ENCODE measurements at regions not wholly inside any gene's neighbourhood (a gene's known extent, or its start where the extent isn't known, plus 50 kb on each side); places are given as distances from the start of the nearest gene placed in this dataset.

DNA sequence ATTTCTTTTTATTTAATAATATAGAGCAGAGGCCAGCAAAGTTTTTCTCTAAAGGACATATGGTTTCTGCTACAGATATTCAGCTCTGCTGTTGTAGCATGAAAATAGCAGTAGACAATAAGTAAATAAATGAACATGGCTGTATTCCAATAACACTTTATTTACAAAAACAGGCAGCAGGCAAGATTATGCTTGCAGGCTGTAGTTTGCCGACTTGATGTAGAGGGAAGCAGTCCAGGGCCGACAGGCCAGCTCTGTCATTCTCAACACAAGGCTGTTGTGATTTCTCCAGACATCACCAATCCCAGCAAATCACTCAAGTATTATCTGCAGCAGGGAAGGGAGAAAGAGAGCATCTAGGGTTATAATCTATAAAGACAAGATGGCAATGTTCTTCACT lies 1062.5 kb upstream of the PCDH9 start:
- no peak overlapping the region for H3K27ac ChIP-seq
- ATAC-seq = no peak
- TF ChIP-seq, protein P1, sequence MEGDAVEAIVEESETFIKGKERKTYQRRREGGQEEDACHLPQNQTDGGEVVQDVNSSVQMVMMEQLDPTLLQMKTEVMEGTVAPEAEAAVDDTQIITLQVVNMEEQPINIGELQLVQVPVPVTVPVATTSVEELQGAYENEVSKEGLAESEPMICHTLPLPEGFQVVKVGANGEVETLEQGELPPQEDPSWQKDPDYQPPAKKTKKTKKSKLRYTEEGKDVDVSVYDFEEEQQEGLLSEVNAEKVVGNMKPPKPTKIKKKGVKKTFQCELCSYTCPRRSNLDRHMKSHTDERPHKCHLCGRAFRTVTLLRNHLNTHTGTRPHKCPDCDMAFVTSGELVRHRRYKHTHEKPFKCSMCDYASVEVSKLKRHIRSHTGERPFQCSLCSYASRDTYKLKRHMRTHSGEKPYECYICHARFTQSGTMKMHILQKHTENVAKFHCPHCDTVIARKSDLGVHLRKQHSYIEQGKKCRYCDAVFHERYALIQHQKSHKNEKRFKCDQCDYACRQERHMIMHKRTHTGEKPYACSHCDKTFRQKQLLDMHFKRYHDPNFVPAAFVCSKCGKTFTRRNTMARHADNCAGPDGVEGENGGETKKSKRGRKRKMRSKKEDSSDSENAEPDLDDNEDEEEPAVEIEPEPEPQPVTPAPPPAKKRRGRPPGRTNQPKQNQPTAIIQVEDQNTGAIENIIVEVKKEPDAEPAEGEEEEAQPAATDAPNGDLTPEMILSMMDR (IDR thresholded peaks at IDR 0.05) = no peak
- no peak overlapping the region for H3K4me3 ChIP-seq
- H3K36me3 ChIP-seq = no peaks in the 10 kb centered on the region
- no peaks in the 10 kb centered on the region for H3K4me1 ChIP-seq
- DNase-seq = no peak
- intact Hi-C loops (cut with DNase I) = no loop called here
- H3K9me3 ChIP-seq = no peaks in the 10 kb centered on the region
- H3K27me3 ChIP-seq (ENCODE audit: low read depth) = no peaks in the 10 kb centered on the region

DNA sequence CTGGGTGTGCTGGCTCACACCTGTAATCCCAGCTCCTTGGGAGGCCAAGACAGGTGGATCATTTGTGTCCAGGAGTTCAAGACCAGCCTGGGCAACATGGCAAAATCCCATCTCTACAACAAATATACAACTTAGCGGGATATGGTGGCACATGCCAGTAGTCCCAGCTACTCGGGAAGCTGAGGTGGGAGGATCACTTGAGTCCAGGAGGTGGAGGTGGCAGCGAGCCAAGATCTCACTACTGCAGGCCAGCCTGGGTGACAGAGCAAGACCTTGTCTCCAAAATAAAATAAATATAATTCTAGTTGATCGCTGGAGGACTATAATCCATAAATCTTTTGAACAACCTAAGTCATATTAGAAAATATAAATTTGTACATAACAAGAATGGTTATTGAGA lies 1061.5 kb upstream of the PCDH9 start:
- DNase-seq = no peak
- intact Hi-C loops (cut with DNase I) = no loop called here
- no peak for ATAC-seq
- Histone ChIP-seq H3K4me3 (no peak overlapping the region), H3K36me3 (no peaks in the 10 kb centered on the region), H3K27me3 (ENCODE audit: low read depth) (no peaks in the 10 kb centered on the region), H3K9me3 (no peaks in the 10 kb centered on the region), H3K27ac (no peak overlapping the region), H3K4me1 (no peaks in the 10 kb centered on the region)
- TF ChIP-seq, protein P1 (IDR thresholded peaks at IDR 0.05) = no peak

DNA sequence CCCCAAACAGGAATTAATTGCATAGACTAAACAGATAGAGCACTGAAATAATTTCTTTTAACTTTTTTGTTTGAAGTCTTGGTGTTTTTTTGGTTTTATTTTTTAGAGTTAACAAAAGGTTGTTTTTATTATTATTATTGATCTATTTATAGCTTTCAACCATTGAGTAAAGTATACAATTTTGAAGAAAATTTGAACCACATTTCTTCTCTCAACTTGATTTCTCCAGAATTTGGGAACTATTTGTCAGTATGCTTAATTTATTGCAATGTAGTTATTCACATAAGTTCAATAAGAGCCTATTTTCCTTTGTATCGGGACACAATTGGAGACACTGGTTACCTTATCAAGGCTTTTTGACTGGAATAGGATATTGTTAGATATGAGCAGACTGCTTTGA lies 1045.6 kb upstream of the PCDH9 start:
- no peaks in the 10 kb centered on the region for H3K27me3 ChIP-seq (ENCODE audit: low read depth)
- H3K36me3 ChIP-seq = no peaks in the 10 kb centered on the region
- H3K4me3 ChIP-seq = no peak overlapping the region
- no peak overlapping the region for H3K27ac ChIP-seq
- H3K4me1 ChIP-seq = no peaks in the 10 kb centered on the region
- DNase-seq (no peak), ATAC-seq (no peak)
- TF ChIP-seq, protein P1 (IDR thresholded peaks at IDR 0.05) = no peak
- peaks cover 11% of the 10 kb centered on the region for H3K9me3 ChIP-seq
- intact Hi-C loops (cut with DNase I) = no loop called here

DNA sequence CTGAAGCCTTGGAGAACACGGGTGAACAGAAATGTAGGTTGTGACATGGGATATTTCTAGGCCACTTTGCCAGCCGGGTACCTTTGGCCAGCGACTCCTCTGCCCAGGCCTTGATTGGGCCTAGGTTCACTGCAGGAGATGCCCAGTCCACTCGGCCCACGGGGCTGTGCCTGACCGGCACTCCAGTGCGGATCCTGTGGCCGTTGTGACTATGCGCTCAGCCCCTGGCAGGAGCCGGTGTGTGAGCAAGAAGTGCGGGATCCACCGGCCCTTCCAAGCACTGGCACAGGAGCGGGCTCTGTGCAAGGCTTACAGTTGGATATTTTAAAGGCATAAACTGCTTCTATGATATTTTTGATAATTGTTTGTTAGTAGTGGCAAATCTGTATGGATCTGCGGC lies 1042.5 kb upstream of the PCDH9 start:
- no peaks in the 10 kb centered on the region for H3K4me1 ChIP-seq
- H3K9me3 ChIP-seq = peaks cover 11% of the 10 kb centered on the region
- no peak overlapping the region for H3K27ac ChIP-seq
- intact Hi-C loops (cut with DNase I) = no loop called here
- TF ChIP-seq, protein P1 (IDR thresholded peaks at IDR 0.05) = no peak
- H3K27me3 ChIP-seq (ENCODE audit: low read depth) = no peaks in the 10 kb centered on the region
- H3K4me3 ChIP-seq = no peak overlapping the region
- ATAC-seq (peak in 1 of 2 donors; percentile 37), DNase-seq (no peak)
- no peaks in the 10 kb centered on the region for H3K36me3 ChIP-seq

- Histone ChIP-seq H3K27me3 (ENCODE audit: low read depth) (no peaks in the 10 kb centered on the region), H3K9me3 (no peaks in the 10 kb centered on the region), H3K4me1 (no peaks in the 10 kb centered on the region), H3K4me3 (no peak overlapping the region), H3K27ac (no peak overlapping the region), H3K36me3 (no peaks in the 10 kb centered on the region)
- TF ChIP-seq, protein P1 (IDR thresholded peaks at IDR 0.05) = no peak
- no peak for ATAC-seq
- no peak for DNase-seq
- intact Hi-C loops (cut with DNase I) = no loop called here
These were observed 1034.6 kb upstream of the PCDH9 start for GRCh38 chr13:68264692-68265091.

- Histone ChIP-seq H3K27me3 (ENCODE audit: low read depth) (no peaks in the 10 kb centered on the region), H3K9me3 (no peaks in the 10 kb centered on the region), H3K4me3 (no peak overlapping the region), H3K36me3 (no peaks in the 10 kb centered on the region), H3K4me1 (no peaks in the 10 kb centered on the region), H3K27ac (no peak overlapping the region)
- intact Hi-C loops (cut with DNase I) = no loop called here
- DNase-seq = no peak
- TF ChIP-seq, protein P1 (IDR thresholded peaks at IDR 0.05) = no peak
- no peak for ATAC-seq
These were observed 1031.0 kb upstream of the PCDH9 start for GRCh38 chr13:68261105-68261504.

Data from lower lobe of right lung (tissue), 2 donors.